ENCODE measurements at regions not wholly inside any gene's neighbourhood (a gene's known extent, or its start where the extent isn't known, plus 50 kb on each side); places are given as distances from the start of the nearest gene placed in this dataset.

DNA sequence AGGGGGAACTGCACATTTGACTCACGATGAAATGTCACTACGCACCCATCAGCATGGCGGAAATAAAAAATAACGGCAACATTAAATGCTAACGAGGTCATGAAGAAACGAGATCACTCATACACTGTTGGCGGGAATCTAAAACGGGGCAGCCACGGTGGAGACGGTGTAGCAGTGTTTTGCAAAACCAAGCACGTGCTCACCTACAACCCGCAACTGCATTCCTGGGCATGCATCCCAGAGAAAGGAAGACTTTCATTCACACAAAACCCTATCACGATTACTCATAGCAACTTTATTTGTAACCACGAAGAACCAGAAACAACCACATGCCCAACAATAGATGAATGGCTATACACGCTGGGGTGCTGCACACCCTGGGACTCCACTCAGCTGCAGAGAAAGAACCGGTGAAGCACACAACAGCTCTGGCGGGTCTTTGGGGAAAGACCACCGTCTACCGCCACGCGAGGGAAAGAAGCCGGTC, 77.0 kb downstream of the YTHDF1 start:
- TF ChIP-seq NFIC (IDR thresholded peaks at IDR 0.05; ENCODE audit: borderline replicate concordance) (no peak), TAF1 (IDR thresholded peaks at IDR 0.05; ENCODE audit: borderline replicate concordance, low read depth, low read length) (no peak), EP300 (IDR thresholded peaks at IDR 0.05; ENCODE audit: borderline replicate concordance in 1 of 2, low read depth in 1 of 2, low read length in 1 of 2) (no peak), POLR2AphosphoS5 (IDR thresholded peaks at IDR 0.05; ENCODE audit: low read depth, low read length) (no peak), SMC3 (IDR thresholded peaks at IDR 0.05; ENCODE audit: low read depth, low read length) (no peak)
- TF ChIP-seq, protein P1, sequence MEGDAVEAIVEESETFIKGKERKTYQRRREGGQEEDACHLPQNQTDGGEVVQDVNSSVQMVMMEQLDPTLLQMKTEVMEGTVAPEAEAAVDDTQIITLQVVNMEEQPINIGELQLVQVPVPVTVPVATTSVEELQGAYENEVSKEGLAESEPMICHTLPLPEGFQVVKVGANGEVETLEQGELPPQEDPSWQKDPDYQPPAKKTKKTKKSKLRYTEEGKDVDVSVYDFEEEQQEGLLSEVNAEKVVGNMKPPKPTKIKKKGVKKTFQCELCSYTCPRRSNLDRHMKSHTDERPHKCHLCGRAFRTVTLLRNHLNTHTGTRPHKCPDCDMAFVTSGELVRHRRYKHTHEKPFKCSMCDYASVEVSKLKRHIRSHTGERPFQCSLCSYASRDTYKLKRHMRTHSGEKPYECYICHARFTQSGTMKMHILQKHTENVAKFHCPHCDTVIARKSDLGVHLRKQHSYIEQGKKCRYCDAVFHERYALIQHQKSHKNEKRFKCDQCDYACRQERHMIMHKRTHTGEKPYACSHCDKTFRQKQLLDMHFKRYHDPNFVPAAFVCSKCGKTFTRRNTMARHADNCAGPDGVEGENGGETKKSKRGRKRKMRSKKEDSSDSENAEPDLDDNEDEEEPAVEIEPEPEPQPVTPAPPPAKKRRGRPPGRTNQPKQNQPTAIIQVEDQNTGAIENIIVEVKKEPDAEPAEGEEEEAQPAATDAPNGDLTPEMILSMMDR (IDR thresholded peaks at IDR 0.05), result no peak
- TF ChIP-seq, protein P2, sequence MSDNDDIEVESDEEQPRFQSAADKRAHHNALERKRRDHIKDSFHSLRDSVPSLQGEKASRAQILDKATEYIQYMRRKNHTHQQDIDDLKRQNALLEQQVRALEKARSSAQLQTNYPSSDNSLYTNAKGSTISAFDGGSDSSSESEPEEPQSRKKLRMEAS (IDR thresholded peaks at IDR 0.05; ENCODE audit: low read depth), result no peak

Data from SK-N-SH (cell line).